Hindlimb muscle (tissue), 1 donor: ENCODE measurements at regions not wholly inside any gene's neighbourhood (a gene's known extent, or its start where the extent isn't known, plus 50 kb on each side); places are given as distances from the start of the nearest gene placed in this dataset.

ENCODE experiments used
- DNase-seq: peaks from one replicate; pipeline ENCODE4 v3.0.0-alpha.2; 2013

GRCh38 chr13:31081316-31081715 is 80.4 kb downstream of the HSPH1 start:
- DNase-seq, result no peak

DNA sequence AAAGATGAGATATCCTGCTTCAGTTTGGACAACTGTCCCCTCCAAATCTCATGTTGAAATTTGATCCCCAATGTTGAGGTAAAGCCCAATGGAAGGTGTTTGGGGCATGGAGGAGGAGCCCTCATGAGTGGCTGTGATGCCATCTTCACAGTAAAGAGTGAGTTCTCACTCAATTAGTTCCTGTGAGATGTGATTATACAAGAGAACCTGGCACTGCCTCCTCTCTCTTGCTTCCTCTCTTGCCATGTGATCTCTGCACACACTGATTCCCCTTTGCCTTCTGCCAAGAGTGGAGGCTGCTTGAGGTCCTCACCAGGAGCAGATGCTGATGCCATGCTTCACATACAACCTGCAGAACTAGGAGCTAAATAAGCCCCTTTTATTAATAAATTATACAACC is 86.9 kb downstream of the HSPH1 start:
- DNase-seq, result no peak

DNA sequence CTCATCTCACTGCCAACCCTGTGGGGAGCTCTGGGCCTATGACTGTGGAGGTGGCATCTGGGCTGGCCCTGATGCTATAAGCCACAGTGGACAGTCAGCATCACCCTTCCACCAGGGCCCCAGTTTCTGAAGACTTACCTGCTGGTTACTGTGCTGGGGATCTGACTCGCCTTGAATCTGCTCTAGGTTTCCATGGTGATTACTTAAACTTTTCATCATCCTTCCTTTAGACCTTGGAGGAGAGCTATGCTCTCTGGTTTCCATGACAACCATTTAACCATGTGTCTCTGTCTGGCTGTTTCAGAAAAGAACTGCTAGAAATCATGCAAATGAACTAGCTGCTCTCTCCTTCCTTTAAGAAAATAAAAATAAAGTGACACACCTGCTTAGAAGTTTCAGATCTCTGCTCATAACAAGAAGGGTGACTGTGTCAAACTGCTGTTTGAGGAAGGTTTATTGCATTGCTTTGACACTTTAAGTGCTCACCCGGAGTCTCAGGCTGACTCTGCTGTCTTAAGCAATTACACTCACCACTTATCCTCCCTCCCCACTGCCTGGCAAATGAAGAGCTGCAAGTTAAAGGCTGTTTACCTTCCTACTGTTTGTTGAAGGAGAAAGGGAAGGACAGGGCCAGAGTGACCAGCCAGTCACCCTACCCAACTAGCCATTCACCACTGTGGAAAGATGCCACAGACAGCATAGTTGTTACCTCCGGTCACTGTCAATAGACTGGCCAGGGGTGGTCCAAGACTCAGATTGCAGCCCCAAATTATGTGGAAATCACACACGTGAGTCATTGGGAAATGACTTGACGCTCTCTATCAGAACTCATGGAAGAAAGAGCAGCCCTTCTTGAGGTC is 87.6 kb downstream of the HSPH1 start:
- DNase-seq, result no peak

DNA sequence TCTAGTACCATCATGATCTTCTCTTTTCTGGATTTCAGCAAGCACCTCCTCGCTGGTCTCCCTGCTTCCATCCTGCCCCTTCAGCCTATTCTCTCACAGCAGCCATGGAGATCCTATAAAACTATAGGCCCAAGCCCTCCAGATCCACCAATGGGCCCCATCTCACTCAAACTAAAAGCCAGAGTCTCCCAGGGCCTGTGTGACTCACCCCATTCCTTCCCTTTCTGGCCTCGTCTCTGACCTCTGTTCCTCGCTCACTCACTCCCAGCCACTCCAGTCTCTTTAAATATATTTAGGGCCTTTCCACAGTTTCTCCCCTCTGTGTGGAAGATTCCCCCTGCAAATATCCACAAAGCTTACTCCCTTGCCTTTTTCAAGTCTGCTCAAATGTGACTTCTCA is 89.7 kb downstream of the HSPH1 start:
- no peak for DNase-seq

DNA sequence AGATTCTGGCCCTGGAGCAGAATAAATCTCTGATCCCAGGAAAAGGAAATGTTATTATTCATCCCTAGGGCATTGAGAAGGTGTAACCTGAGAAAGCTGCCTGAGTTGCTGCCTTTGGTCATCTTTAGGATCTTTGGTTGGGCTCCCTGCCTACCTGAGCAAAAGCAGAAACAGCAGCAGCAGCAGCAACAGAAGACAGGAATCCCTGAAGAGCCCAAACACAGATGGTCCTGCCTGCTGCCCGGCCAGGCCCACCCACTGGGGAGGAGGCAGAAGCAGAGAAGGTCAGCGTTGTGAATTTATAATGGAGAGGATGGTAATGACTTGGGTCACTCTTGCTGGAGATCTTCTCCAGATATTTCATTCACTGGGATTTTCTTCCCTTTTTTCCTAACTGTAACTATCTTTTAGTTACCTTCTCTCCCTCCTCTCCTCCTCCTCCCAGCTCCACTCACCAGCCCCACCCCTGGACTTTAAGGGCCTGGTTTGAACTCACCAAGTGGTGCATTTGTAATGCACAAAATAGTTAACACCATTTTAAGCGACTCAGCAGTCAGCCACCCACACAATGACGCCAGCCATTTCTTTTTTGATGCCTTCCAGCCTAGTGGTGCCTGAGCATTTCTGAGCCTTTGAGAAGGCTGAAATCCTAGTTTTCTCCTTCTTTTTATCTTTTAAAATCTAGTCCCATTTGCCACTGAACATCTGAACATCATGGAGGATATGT is 91.7 kb downstream of the HSPH1 start:
- DNase-seq, result no peak

- no peak for DNase-seq
These were observed 93.6 kb downstream of the HSPH1 start for GRCh38 chr13:31068119-31068423.

DNA sequence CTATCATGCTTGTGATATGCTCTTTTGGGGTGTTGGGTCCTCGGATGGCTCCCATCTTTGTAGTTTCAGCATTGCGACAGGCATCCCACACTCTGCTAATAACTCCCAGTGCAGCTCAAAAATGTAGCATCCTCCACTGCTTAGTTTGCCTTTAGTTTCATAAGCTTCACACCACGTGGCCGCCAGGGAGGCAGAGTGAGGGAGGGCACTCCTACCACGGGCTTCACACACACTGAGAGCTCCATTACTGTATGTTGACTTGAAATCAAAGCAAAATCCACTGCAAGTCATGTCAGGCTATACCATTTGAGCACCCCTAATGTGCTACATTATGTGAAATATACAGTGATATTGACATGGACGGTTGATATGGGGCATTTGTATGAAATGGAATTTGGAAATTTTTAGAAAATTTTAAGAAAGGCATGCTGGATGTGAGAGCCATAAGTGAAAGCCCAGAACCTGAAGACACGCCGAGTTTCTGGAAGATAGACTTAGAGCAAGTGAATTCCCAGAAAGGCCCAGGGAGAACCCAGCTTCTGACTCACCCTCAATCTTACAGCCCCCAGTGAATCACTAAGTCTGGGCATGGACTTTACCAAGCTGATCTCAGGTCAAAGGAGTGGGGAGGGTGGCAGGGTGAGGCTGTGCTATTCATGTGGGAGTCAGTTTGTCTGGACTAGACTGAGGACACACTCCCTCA is 94.1 kb downstream of the HSPH1 start:
- DNase-seq, result no peak

GRCh38 chr13:31064636-31065035 is 97.1 kb downstream of the HSPH1 start:
- no peak for DNase-seq

DNA sequence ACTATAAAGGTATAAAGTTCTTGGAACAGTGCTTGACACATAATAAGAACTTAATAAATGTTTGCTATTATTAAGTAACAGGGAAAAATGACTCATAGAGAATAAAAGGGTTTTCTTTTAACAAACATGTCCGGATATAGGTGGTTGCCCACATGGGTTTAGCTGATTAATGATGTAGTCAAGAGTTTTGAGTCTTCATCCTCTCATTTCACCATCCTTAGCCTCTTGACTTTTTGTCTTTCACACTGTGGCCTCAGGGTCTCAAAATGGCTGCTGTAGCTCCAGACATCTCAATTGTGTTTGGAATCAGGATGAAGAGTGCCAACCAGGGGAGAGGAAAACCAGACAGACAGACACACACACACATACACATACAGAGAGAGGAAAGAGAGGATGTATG is 97.9 kb downstream of the HSPH1 start:
- no peak for DNase-seq

GRCh38 chr13:31060655-31061054 is 101.0 kb downstream of the HSPH1 start:
- DNase-seq, result no peak

DNA sequence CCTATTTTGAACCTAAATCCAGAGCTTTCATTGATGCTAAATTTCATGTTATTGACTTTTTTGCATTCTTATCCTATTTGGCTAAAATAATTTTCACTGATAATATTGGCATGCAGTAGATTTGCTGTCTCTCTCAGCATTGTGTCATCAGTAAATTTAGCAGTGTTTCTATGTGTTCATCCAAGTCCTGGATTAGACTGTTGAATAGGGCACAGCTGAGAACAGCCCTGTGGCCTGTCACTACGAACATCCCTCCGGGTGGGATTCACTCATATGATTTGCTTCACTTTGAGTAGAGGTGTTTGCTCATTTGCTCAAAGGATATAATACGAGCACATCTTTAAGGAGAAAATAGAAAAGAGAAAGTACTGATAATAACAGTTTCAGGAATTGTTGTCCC is 101.5 kb downstream of the HSPH1 start:
- DNase-seq, result no peak

GRCh38 chr13:31057403-31058033 is 104.2 kb downstream of the HSPH1 start:
- no peak for DNase-seq

DNA sequence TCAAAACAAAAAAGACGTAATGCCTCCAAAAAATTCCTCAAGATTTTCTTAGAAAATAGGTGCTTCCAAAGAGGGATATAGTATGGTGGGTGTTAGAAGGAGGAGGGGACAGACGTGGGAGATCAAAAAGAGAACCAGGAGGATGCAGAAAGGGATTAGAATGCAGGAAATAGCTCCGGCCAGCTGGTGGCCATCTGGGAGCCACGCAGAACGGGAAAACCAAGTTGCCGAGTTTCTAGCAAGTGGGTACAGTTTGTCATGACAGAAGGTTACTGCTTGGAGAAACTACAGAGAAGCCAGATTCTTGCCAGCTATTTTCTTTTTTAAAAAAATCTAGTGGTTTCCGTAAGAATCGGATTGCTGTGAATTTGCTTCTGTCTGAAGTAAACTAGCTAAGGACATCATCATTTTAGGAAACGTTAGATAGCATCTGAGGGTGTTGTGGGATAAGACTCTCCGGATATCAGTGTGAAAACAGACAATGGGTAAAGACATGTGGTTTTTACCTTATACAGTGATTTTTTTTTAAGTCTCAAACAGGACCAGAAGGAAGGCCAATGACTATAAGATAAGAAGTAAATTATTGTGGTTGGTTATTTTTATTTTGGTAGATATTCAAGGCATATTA is 104.9 kb downstream of the HSPH1 start:
- DNase-seq, result no peak

DNA sequence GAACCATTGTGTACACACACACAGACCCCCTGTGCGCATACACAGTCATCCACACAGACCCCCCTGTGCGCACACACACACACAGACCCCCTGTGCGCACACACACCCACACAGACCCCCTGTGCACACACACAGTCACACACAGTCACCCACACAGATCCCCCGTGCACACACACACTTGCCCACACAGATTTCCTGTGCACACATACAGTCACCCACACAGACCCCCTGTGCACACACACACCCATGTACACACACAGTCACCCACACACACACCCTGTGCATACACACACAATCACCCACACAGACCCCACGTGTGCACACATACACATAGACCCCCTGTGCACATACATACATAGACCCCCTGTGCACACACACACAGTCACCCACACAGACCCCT is 106.1 kb downstream of the HSPH1 start:
- no peak for DNase-seq

GRCh38 chr13:31054632-31055031 is 107.1 kb downstream of the HSPH1 start:
- no peak for DNase-seq

- DNase-seq, result no peak
These were observed 107.8 kb downstream of the HSPH1 start for GRCh38 chr13:31053896-31054295.

DNA sequence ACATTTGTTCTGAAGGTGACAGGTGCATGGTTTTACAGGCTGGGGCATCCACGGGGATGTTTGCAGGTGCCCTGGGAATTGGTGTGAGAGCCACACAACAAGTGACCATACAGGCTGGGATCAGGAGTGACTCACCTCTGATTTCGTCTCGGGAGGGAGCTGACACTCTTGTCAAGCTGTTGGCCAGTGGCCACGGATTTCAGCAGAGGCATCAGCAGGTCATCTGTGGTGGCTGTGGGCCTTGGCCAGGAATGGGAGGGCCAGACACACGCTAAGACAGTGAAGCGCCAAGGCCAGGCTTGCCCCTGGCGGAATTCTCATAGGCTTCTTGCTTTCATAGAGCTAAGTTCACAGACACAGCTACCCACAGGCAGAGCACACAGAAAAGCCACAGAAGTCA is 108.6 kb downstream of the HSPH1 start:
- DNase-seq, result no peak

- DNase-seq, result no peak
These were observed 109.2 kb downstream of the HSPH1 start for GRCh38 chr13:31052478-31052877.

DNA sequence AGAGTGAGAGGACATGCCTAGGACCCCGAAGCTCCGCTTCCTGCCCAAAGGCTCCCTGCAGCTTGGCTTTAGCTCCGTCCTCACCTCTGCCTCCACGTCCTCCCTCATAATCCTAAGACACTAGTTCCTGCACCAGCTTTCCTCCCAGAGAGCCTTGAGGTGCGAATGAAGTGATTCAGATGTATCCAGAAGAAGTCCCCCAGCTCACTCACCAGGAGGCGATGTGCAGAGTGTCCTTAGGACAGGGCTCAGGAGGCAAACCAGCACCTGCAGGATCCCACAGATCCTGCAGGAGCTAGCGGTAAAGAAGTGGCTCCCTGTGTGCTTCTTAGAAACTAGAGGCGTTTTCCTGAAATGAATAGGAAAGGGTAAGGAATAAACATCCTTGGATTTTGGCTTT is 109.7 kb downstream of the HSPH1 start:
- no peak for DNase-seq

DNA sequence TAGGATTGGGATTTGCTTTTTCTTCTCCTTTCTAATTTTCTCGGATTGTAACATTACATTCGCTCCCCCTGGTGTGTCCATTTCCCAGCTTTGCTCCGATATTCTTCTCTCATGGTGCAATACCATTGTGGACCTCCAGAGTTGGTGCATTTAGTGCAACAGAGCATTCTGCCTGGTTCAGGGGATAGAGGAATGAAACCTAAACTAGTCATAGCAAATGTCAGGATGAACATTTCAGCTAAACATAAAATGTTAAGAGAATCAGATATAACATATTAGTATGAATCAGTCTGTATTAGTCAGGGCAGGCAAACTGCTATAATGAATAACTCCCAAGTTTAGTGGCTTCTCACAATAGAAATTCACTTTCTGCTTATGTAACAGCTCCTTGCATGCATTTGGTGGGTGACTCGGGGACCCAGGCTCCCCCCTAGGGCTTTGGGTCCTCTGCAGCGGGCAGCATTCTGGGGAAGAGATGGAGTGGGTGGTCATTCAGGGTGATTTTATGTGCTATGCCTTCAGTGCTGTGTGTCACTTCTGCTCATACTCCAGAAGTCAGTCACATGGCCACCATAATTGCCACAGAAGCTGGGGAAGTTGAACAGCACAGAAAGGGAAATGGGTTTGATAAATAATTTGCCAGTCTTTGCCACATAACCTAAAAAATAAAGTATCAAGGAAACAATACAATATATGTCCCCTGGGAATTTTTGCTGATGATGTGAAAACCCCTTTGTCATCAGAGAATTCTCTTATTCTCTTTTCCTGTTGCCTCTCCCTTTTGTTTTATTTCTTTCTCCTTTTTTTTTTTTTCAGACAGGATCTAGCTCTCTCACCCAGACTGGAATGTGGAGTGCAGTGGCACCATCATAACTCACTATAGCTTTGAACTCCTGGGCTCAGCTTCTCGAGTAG is 111.0 kb downstream of the HSPH1 start:
- no peak for DNase-seq

- DNase-seq, result no peak
These were observed 111.9 kb downstream of the HSPH1 start for GRCh38 chr13:31049833-31050232.

DNA sequence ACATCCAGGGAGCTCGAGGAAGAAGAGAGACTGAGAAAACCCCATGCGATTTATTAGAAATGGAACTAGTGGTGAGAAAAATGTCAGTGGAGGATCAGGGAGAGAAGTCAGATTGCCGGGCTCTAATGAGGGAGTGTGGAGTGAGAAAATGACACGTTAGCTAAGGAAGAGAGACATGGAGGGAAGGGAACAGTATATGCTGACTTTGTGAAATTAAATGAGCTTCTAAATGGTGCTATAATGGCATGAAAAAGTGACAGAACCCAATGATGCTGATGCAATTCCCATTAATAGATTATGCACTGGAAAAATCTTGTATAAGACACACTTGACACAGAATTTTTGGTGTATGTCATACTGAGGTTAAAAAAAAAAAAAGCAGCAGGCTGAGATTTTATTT is 112.6 kb downstream of the HSPH1 start:
- DNase-seq, result no peak
